Ovary (tissue), 3 donors: ENCODE measurements at regions not wholly inside any gene's neighbourhood (a gene's known extent, or its start where the extent isn't known, plus 50 kb on each side); places are given as distances from the start of the nearest gene placed in this dataset.

ENCODE experiments used
- CTCF ChIP-seq, 3 donors: fragments of 450-650 bp in 2 of 3; fragments of 200-600 bp in 1 of 3; IDR thresholded peaks; one replicate each; pipeline versions ENCODE4 v1.5.1 to v1.8.0; 2016 to 2022; ENCODE audit warnings: antibody characterized with exemption in 3 of 3, mild to moderate bottlenecking in 1 of 3
- EP300 ChIP-seq: sonication (generic); formaldehyde crosslinking; IDR thresholded peaks from one replicate; pipeline ENCODE4 v1.6.1; 2017; ENCODE audit warnings: antibody characterized with exemption
- POLR2A ChIP-seq: fragments of 450-650 bp; IDR thresholded peaks from one replicate; pipeline ENCODE4 v1.6.1; 2017; ENCODE audit warnings: antibody characterized with exemption, mild to moderate bottlenecking, moderate library complexity
- donor health status: DM: no; HTN: no; CAD: no.

GRCh38 chr13:22028831-22029230, 358.0 kb downstream of the FGF9 start:
- TF ChIP-seq CTCF (IDR thresholded peaks at IDR 0.05) (no peak), POLR2A (no peak), EP300 (no peak)
